GM21390 (cell line): ENCODE measurements at regions not wholly inside any gene's neighbourhood (a gene's known extent, or its start where the extent isn't known, plus 50 kb on each side); places are given as distances from the start of the nearest gene placed in this dataset.
A peak's percentile ranks its signal among the peaks of the same experiment; 100 is the strongest.
"Not testable (repeated sequence)": the region's sequence is repeated elsewhere in the genome, so short reads cannot be mapped to it uniquely, and the experiment has no call there.

ENCODE experiments used
- ATAC-seq: cut with Tn5 transposase; IDR thresholded peaks from one replicate; pipeline ENCODE4 v1.9.1; 2021; ENCODE audit not compliant: unreplicated experiment

- no peak for ATAC-seq
These were observed 769.9 kb downstream of the TSN start for GRCh38 chr2:122525336-122525735.

- no peak for ATAC-seq
These were observed 772.6 kb downstream of the TSN start for GRCh38 chr2:122528061-122528460.

DNA sequence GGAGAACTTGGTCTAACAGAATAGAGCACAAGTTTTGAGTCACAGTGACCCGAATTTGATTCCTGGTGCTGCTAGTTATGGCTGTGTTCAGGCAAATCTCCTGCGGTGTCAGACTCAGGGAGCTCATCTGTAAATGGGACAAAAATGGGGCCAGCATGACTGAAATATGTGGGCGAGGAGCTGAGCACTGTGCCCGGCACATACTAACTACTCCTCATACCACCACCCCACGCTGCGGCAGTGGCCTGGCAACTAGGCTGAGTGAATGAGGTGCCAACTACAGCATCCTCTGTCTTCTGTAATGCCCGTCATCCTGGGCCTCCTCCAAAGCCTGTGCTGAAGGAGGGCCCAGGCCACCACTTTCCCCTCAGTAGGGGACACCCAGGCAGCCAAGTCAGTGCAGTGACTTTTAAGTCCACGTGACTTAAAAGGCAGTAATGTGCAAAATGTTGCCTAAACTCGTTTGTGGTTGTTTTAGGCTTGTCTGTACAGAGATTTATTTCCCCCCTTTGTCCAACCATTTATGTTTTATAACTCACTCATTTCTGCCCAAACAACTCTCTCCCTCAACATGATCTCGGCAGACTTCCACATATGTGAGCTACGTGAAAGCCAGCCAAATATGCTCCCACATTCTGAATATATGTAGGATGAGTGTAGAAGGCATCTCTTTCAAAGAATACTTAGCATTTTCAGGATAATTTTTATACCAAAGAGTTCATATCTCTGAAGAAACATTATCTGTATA is 773.7 kb downstream of the TSN start:
- ATAC-seq = no peak

- peak; percentile 69 for ATAC-seq
These were observed 775.4 kb downstream of the TSN start for GRCh38 chr2:122530814-122531213.

- no peak for ATAC-seq
These were observed 776.0 kb downstream of the TSN start for GRCh38 chr2:122531290-122532071.

- no peak for ATAC-seq
These were observed 776.6 kb downstream of the TSN start for GRCh38 chr2:122532072-122532344.

DNA sequence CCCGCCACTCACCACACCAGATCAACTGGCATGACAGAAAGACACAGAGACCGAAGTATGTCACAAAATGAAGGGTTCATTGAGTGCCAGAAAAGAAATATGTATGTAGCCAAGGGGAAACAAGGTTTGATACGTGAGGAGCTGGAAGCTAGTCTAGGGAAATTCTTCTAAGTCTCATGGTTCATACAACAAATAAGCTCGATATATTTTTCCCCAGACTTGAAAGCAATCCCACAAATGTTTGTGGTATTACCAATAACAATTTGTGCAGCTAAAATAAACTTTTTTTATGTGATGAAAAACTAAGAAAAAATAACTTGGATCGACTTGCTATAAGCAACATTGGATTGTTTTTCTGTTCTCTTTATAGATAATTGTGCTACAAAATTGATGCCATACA is 777.0 kb downstream of the TSN start:
- no peak for ATAC-seq

DNA sequence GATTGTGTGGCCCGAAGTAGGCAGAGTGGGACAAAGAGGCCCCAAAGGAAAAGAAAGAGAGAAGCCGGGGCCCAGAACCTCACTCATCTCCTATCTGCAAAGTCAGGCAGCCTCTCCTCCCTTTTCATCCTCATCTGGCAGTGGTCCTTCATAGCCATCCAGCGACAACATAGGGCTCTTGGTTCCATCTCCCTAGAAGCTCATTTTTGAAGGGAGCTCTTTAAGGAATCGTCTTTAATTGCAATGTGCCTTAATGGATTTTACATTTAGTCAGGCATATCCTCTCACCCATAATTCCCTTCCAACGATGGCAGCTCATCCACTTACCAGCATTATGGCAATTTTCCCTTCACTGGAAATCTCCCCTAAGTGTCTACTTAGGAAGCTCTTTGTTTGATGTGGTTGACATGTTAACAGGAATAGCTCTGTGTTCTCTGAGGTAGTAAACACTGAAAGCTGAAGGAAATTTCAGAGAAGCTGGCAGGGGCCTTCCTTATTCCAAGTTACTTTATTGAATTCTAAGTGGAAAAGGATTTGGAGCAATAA is 780.6 kb downstream of the TSN start:
- no peak for ATAC-seq

GRCh38 chr2:122539311-122539710 is 783.9 kb downstream of the TSN start:
- ATAC-seq = no peak

DNA sequence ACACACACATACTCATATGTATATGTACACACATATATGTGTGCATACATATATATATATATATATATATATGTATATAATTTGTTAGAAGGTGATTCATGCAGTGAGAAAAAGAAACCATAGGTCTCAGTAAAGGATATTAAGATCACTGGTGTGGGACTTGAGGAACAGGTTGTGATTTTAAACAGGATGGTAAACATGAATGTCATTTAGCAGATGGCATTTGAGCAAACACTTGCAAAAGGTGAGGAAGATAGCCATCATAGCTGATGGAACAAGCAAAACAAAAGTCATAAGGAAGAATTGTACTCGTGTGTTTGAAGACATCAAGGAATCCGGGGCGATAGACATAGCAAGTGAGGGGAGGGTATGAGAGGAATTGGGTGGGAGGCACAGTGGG is 784.5 kb downstream of the TSN start:
- ATAC-seq = no peak

DNA sequence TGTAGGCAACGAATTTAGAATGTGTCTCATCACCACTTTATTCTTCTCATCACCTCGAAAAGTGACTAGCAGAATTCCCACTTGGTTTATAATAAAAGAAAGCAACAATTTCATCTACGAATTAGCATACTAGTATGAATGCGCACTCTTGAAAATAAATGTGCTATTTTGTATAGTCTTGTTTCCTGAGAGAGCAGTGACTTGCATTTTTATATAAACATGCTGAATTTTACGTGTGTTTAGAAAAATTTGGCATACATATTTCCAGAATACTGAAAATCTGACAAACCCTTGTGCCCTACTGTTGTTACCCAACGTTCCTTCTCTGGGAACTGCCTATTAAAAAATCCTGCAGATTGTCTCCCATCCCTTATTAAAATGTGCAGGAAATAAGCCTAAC is 786.8 kb downstream of the TSN start:
- no peak for ATAC-seq

DNA sequence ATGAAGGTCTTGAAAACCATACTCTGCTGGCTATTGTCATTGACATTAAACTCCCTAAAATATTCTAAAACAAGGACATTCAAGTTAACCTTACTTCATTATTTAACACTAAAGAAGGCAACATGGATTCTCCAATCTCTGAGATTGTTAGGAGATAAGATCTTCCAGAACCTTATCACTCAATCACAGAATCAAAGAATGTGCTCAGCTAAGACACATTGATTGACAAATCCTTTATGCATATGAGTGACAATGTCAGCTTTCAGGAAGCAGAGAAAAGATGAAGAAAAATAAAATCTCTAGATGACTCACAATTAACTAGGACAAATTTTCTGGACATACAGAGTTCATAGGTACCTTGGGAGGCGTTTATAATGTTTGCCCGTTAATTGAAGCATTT is 787.2 kb downstream of the TSN start:
- ATAC-seq = no peak

DNA sequence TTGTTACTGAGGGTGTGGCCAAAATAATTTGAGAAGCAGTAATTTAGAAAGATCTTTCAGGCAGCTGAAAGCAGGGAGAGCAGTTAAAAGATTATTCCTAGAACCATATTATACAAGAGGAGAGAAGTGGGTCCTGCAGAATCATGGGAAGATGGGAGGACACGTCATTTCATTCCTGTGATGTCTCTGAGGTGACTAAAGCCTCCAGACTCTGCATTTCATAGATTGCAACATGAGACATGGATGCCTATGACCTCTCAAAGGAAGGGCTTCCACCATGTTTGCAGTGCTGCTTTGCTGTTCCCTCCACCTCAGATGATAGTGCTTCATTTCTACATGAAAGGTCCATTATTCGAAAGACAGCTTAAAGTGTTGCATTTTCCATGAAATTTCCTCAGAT is 788.4 kb downstream of the TSN start:
- ATAC-seq = no peak

- ATAC-seq = no peak
These were observed 790.4 kb downstream of the TSN start for GRCh38 chr2:122545821-122546220.

GRCh38 chr2:122562775-122563174 is 807.3 kb downstream of the TSN start:
- no peak for ATAC-seq

DNA sequence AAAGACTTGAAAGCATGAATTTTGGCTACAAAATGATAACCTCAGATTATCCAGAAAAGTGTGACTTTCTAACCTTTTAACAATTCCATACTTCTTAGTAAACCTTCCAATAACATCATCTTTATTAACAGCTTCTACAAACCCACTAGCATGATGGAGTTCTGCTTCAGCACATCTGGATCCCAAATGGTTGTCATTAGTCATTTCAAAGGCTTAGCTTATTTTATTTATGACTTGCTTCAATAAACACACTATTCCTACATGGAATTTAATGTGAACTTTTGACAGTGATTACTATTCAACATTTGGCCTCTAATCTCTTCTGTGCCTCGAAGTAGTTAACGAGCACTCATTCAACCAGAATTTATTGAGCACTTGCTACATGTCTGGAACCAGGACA is 808.3 kb downstream of the TSN start:
- no peak for ATAC-seq

GRCh38 chr2:122564843-122565242 is 809.4 kb downstream of the TSN start:
- no peak for ATAC-seq

DNA sequence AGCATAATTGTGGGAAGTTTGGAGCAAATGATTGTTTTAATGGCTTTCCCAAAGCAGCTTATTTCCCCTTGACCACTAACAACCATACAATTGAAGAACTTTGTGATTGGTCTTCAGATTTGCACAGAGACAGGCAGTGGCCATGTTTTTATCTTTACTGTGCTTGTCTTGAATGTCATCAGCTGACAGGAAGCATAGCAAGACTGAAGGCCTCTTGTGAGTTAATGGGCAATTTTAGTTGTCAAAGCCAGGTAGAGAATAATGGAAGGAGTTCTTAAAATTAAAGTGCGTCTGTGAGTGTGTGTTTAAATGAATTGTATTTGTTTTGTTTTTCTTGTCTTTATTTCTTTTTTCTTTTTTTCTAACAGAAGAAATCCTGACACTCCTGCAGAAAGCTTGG is 809.9 kb downstream of the TSN start:
- ATAC-seq = no peak

DNA sequence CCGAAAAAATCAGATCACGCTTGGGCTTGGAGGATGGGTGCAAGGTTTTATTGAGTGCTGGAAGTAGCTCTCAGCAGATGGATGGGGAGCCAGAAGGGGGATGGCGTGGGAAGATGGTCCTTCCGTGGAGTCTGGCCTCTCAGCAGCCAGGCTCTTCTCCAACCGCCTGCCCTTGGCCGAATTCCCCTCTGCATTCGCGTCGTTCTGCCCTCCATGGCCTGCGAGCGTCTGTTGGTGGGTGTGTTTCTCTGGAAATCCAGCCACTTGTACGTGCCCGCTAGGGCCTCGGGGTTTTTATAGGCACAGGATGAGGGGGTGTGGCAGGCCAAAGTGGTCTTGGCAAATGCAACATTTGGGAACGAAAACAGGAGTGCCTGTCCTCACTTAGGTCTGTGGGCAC is 815.2 kb downstream of the TSN start:
- no peak for ATAC-seq

DNA sequence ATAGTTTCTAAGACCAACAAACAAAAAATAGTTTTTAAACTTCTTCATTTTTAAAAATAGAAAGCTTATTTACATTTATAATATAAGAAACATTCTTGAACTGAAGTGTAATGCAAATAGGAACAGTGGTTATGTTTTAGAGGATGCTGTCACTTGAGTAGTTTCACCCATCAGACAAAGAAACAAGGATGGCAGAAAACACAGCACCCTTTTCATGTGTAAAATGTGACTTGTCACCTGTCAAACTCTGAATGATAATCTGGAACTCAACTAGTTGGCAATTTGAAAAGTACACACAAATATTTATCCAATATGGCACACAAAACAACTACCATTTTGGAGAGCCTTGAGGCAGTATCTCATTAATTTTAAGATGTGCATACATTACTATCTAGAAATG is 816.0 kb downstream of the TSN start:
- ATAC-seq = not testable (repeated sequence)

GRCh38 chr2:122575076-122575475 is 819.6 kb downstream of the TSN start:
- no peak for ATAC-seq

DNA sequence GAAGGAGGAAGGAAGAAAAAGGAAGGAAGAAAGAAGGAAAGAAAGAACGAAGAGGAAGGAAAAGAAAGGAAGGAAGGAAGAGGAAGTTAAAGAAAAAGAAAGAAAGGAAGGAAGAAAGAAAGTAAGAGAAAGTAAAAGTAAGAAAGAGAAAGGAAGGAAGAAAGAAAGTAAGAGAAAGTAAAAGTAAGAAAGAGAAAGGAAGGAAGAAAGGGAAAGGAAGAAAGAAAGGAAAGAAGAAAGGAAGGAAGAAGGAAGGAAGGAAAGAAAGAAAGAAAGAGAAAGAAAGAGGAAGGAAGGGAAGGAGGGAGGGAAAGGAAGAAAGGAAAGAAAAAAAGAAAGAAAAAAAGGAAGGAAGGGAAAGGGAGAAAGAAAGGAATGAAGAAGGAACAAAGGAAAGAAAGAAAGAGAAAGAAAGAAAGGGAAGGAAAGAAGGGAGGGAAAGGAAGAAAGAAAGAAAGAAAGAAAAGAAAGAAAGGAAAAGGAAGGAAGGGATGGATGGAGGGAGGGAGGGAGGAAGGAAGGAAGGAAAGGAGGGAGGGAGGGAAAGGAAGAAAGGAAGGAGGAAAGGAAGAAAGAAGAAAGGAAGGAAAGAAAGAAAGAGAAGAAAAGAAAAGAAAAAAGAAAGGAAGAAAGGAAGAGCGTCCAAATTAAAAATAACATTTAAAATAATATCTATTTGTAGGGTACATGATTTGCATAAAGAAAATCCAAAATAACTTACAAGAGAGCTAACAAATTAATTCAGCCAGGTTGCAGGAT is 827.9 kb downstream of the TSN start:
- ATAC-seq = no peak
